ENCODE measurements at regions not wholly inside any gene's neighbourhood (a gene's known extent, or its start where the extent isn't known, plus 50 kb on each side); places are given as distances from the start of the nearest gene placed in this dataset.
"Not testable (repeated sequence)": the region's sequence is repeated elsewhere in the genome, so short reads cannot be mapped to it uniquely, and the experiment has no call there.

GRCh38 chr6:152811785-152812184 is 61.2 kb downstream of the VIP start:
- no peak for DNase-seq

GRCh38 chr6:152815230-152815872 is 64.8 kb downstream of the VIP start:
- no peak for DNase-seq

- no peak for DNase-seq
Measured at GRCh38 chr6:152816055-152816454, 65.5 kb downstream of the VIP start.

GRCh38 chr6:152821525-152821924 is 70.9 kb downstream of the VIP start:
- no peak for DNase-seq

GRCh38 chr6:152824666-152825065 is 74.1 kb downstream of the VIP start:
- DNase-seq: no peak

GRCh38 chr6:152828431-152828830 is 77.8 kb downstream of the VIP start:
- no peak for DNase-seq

GRCh38 chr6:152834366-152834765 is 83.8 kb downstream of the VIP start:
- not testable (repeated sequence) for DNase-seq

- DNase-seq: no peak
Measured at GRCh38 chr6:152836523-152836922, 85.9 kb downstream of the VIP start.

GRCh38 chr6:152845421-152845820 is 94.8 kb downstream of the VIP start:
- no peak for DNase-seq

- DNase-seq: no peak
Measured at GRCh38 chr6:152846825-152847224, 96.2 kb downstream of the VIP start.

- DNase-seq: no peak
Measured at GRCh38 chr6:152848919-152849318, 98.3 kb downstream of the VIP start.

GRCh38 chr6:152854086-152854795 is 103.6 kb downstream of the VIP start:
- no peak for DNase-seq

GRCh38 chr6:152858141-152858540 is 107.5 kb downstream of the VIP start:
- no peak for DNase-seq

- no peak for DNase-seq
Measured at GRCh38 chr6:152859225-152859624, 108.6 kb downstream of the VIP start.

GRCh38 chr6:152863618-152864326 is 113.2 kb downstream of the VIP start:
- peak; percentile 10 for DNase-seq

GRCh38 chr6:152874267-152874666 is 108.6 kb downstream of the FBXO5 start:
- DNase-seq: no peak

GRCh38 chr6:152874846-152875568 is 107.8 kb downstream of the FBXO5 start:
- no peak for DNase-seq

- no peak for DNase-seq
Measured at GRCh38 chr6:152879681-152880080, 103.2 kb downstream of the FBXO5 start.

- DNase-seq: no peak
Measured at GRCh38 chr6:152893187-152893586, 89.7 kb downstream of the FBXO5 start.

- DNase-seq: no peak
Measured at GRCh38 chr6:152896923-152897322, 85.9 kb downstream of the FBXO5 start.

GRCh38 chr6:152897807-152898399 is 84.9 kb downstream of the FBXO5 start:
- DNase-seq: no peak

- no peak for DNase-seq
Measured at GRCh38 chr6:152904678-152905077, 78.2 kb downstream of the FBXO5 start.

All from NCI-H2227 treated with DMSO at 0.1 percent for 48 hours (cell line).